Neural progenitor cell (in vitro differentiated cells): ENCODE measurements at regions not wholly inside any gene's neighbourhood (a gene's known extent, or its start where the extent isn't known, plus 50 kb on each side); places are given as distances from the start of the nearest gene placed in this dataset.

Source experiments
- DNase-seq: peaks from one replicate; pipeline ENCODE4 v3.0.0-alpha.2; 2016; ENCODE audit warnings: low spot score
- H2AFZ ChIP-seq: fragments of 200-600 bp; sonication (generic); replicated peaks from 2 replicates; pipeline ENCODE4 v1.6.1; 2016; ENCODE audit warnings: antibody characterized with exemption
- H3F3A ChIP-seq: fragments of 200-600 bp; sonication (generic); 2 replicates; pipeline ENCODE4 v1.6.1; 2016; ENCODE audit warnings: antibody characterized with exemption, low read depth
- H3K27ac ChIP-seq: fragments of 200-600 bp; sonication (generic); 2 replicates; pipeline ENCODE4 v1.5.1; 2016; ENCODE audit warnings: mild to moderate bottlenecking
- H3K27me3 ChIP-seq: fragments of 200-600 bp; sonication (generic); 2 replicates; pipeline ENCODE4 v1.6.1; 2016; ENCODE audit warnings: mild to moderate bottlenecking, moderate library complexity
- H3K36me3 ChIP-seq: fragments of 200-600 bp; sonication (generic); 2 replicates; pipeline ENCODE4 v1.5.1; 2016
- H3K4me1 ChIP-seq: fragments of 200-600 bp; sonication (generic); 2 replicates; pipeline ENCODE4 v1.6.1; 2016; ENCODE audit warnings: mixed run types
- H3K4me2 ChIP-seq: fragments of 200-600 bp; sonication (generic); 2 replicates; pipeline ENCODE4 v1.6.1; 2016
- H3K4me3 ChIP-seq: fragments of 200-600 bp; sonication (generic); 2 replicates; pipeline ENCODE4 v1.5.1; 2016
- H3K79me2 ChIP-seq: fragments of 200-600 bp; sonication (generic); 2 replicates; pipeline ENCODE4 v1.6.1; 2016; ENCODE audit warnings: low read depth
- H3K9ac ChIP-seq: fragments of 200-600 bp; sonication (generic); 2 replicates; pipeline ENCODE4 v1.6.1; 2016
- H3K9me3 ChIP-seq: fragments of 200-600 bp; sonication (generic); 2 replicates; pipeline ENCODE4 v1.5.1; 2016; ENCODE audit warnings: low read depth
- H4K20me1 ChIP-seq: fragments of 200-600 bp; sonication (generic); 2 replicates; pipeline ENCODE4 v1.6.1; 2016; ENCODE audit warnings: low read depth
- H3K27ac Mint-ChIP-seq: 3 replicates; pipeline ENCODE4 v1.8.0; 2021; ENCODE audit warnings: mixed read lengths
- H3K27me3 Mint-ChIP-seq: 2 replicates; pipeline ENCODE4 v1.8.0; 2022; ENCODE audit warnings: low read depth, mild to moderate bottlenecking, inconsistent platforms, moderate library complexity, mixed read lengths; ENCODE audit not compliant: insufficient read depth
- H3K36me3 Mint-ChIP-seq: 3 replicates; pipeline ENCODE4 v1.8.0; 2021; ENCODE audit warnings: mixed read lengths
- H3K4me1 Mint-ChIP-seq: 3 replicates; pipeline ENCODE4 v1.8.0; 2021; ENCODE audit warnings: mixed read lengths
- H3K4me3 Mint-ChIP-seq: 3 replicates; pipeline ENCODE4 v1.8.0; 2021; ENCODE audit warnings: mild to moderate bottlenecking, moderate library complexity, mixed read lengths
- H3K9me3 Mint-ChIP-seq: 3 replicates; pipeline ENCODE4 v1.8.0; 2020; ENCODE audit warnings: mixed read lengths
- EZH2 ChIP-seq: fragments of 200-600 bp; sonication (generic); IDR thresholded peaks from 2 replicates; pipeline ENCODE4 v1.6.1; 2017; ENCODE audit warnings: antibody characterized with exemption, mild to moderate bottlenecking, moderate library complexity
- EZH2phosphoT487 ChIP-seq: fragments of 200-600 bp; sonication (generic); IDR thresholded peaks from 2 replicates; pipeline ENCODE4 v1.6.1; 2017; ENCODE audit warnings: antibody characterized with exemption
- TF ChIP-seq, protein P1 (sequence below): fragments of 200-600 bp; sonication (generic); IDR thresholded peaks from 2 replicates; pipeline ENCODE4 v1.5.1; 2017; ENCODE audit warnings: antibody characterized with exemption, mild to moderate bottlenecking

DNA sequence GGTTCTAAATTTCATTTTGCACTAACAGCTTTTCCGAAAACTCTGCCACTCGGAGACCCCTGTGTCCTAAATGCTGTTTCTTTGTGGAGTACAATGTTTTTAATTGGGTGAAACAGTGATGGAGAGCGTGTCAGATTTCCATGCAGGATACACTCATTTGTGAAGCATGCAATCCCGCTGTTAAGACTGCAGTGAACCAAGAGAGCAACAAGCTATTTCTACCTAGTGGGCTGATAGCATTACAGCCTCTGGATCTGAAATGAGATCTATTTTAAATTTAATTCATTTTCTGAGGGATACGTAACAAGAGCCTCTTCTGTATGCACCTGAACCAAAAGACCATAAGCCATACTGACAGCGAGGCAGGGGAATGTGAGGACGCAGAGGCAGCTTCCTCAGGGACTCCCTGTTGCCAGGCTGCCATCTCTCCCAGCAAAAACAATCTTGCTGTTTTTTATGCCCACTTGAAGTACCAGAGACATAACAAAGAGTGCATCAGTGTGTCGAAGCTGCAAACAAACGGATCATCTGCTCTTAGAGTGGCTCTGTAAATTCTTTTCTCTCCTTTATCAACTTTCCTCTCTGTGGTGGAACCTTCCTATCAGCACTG lies 199.9 kb upstream of the COX10 start:
- H3K36me3 Mint-ChIP-seq, result peaks cover 2% of the 10 kb centered on the region
- H3K79me2 ChIP-seq, result no peaks in the 10 kb centered on the region
- H3K4me1 ChIP-seq, result peaks cover 5% of the 10 kb centered on the region
- no peak for DNase-seq
- H3K27me3 ChIP-seq, result no peaks in the 10 kb centered on the region
- peaks cover 18% of the 10 kb centered on the region for H3K9me3 Mint-ChIP-seq
- no peak overlapping the region for H2AFZ ChIP-seq
- no peaks in the 10 kb centered on the region for H4K20me1 ChIP-seq
- peaks cover 6% of the 10 kb centered on the region for H3K27me3 Mint-ChIP-seq
- H3K4me3 ChIP-seq, result no peak overlapping the region
- no peak for TF ChIP-seq EZH2phosphoT487
- TF ChIP-seq, protein P1, sequence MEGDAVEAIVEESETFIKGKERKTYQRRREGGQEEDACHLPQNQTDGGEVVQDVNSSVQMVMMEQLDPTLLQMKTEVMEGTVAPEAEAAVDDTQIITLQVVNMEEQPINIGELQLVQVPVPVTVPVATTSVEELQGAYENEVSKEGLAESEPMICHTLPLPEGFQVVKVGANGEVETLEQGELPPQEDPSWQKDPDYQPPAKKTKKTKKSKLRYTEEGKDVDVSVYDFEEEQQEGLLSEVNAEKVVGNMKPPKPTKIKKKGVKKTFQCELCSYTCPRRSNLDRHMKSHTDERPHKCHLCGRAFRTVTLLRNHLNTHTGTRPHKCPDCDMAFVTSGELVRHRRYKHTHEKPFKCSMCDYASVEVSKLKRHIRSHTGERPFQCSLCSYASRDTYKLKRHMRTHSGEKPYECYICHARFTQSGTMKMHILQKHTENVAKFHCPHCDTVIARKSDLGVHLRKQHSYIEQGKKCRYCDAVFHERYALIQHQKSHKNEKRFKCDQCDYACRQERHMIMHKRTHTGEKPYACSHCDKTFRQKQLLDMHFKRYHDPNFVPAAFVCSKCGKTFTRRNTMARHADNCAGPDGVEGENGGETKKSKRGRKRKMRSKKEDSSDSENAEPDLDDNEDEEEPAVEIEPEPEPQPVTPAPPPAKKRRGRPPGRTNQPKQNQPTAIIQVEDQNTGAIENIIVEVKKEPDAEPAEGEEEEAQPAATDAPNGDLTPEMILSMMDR, result no peak
- no peak for TF ChIP-seq EZH2
- H3K4me3 Mint-ChIP-seq, result no peak overlapping the region
- peak overlapping the region; percentile 72 for H3K27ac Mint-ChIP-seq
- H3K4me2 ChIP-seq, result no peak overlapping the region
- H3F3A ChIP-seq, result no peaks in the 10 kb centered on the region
- H3K36me3 ChIP-seq, result peaks cover 3% of the 10 kb centered on the region
- no peak overlapping the region for H3K9ac ChIP-seq
- no peak overlapping the region for H3K27ac ChIP-seq
- peaks cover 25% of the 10 kb centered on the region for H3K4me1 Mint-ChIP-seq
- no peaks in the 10 kb centered on the region for H3K9me3 ChIP-seq

DNA sequence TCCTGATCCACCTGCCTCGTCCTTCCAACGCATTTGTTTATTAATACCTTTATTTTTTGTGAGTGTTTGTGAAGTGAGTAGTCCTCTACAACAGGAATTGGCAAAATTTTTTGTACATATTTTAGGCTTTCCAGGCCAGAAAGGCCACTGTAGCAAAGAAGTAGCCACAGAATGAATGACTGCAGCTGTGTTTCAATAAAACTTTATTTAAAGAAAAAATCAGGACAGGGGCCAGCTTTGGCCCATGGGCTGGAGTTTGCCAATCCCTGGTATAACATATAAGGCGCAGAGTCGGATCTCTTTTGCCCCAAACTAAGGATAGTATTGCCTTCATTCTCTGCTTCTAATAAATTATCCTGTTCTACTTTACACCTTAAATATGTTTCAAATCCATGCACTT lies 198.0 kb upstream of the COX10 start:
- Histone ChIP-seq H3K4me2 (no peak overlapping the region), H3K36me3 (peaks cover 3% of the 10 kb centered on the region), H3K4me3 (no peak overlapping the region), H2AFZ (no peak overlapping the region), H4K20me1 (no peaks in the 10 kb centered on the region), H3K27me3 (no peaks in the 10 kb centered on the region), H3K9ac (no peak overlapping the region), H3K9me3 (no peaks in the 10 kb centered on the region), H3K79me2 (no peaks in the 10 kb centered on the region), H3K27ac (no peak overlapping the region), H3K4me1 (peaks cover 6% of the 10 kb centered on the region), H3F3A (no peaks in the 10 kb centered on the region)
- Mint-ChIP-seq H3K4me1 (peaks cover 16% of the 10 kb centered on the region), H3K27me3 (peaks cover 6% of the 10 kb centered on the region), H3K4me3 (no peak overlapping the region), H3K9me3 (peaks cover 11% of the 10 kb centered on the region), H3K36me3 (peaks cover 2% of the 10 kb centered on the region), H3K27ac (no peak overlapping the region)
- DNase-seq, result no peak
- TF ChIP-seq EZH2 (no peak), EZH2phosphoT487 (no peak)
- TF ChIP-seq, protein P1, result no peak

DNA sequence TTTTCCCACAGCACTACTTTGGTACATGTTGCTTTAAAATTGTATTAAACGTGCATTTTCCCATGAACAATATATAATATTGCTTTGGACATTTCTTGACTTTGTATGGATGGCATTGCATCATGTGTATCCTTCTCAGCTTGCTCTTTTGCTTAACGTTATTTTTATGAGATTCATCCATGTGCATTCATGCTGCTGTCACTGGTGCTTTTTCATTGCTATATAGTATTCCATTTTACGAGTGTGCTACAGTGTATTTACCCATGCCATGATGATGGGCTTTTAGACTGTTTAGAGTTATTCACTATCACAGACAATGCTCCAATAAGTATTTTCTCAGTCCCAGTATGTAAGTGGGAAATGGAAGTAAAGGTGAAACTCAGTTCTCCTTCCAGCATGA lies 195.2 kb upstream of the COX10 start:
- Mint-ChIP-seq H3K4me3 (no peak overlapping the region), H3K36me3 (no peaks in the 10 kb centered on the region), H3K27me3 (peaks cover 6% of the 10 kb centered on the region), H3K9me3 (no peaks in the 10 kb centered on the region), H3K27ac (no peak overlapping the region), H3K4me1 (peaks cover 14% of the 10 kb centered on the region)
- H3K9ac ChIP-seq, result no peak overlapping the region
- H3K4me3 ChIP-seq, result no peak overlapping the region
- no peak overlapping the region for H3K4me2 ChIP-seq
- H2AFZ ChIP-seq, result no peak overlapping the region
- H3K4me1 ChIP-seq, result peaks cover 6% of the 10 kb centered on the region
- no peaks in the 10 kb centered on the region for H3K9me3 ChIP-seq
- H3K27ac ChIP-seq, result no peak overlapping the region
- no peaks in the 10 kb centered on the region for H3K27me3 ChIP-seq
- no peaks in the 10 kb centered on the region for H3F3A ChIP-seq
- H4K20me1 ChIP-seq, result no peaks in the 10 kb centered on the region
- H3K79me2 ChIP-seq, result no peaks in the 10 kb centered on the region
- DNase-seq, result no peak
- H3K36me3 ChIP-seq, result no peaks in the 10 kb centered on the region
- TF ChIP-seq EZH2, result no peak
- TF ChIP-seq, protein P1, result no peak
- TF ChIP-seq EZH2phosphoT487, result no peak
